Activated T-cell treated with anti-CD3 and anti-CD28 coated beads, Interleukin-2, amount 50 U/mL, for 24 hours (primary cell): ENCODE measurements at regions not wholly inside any gene's neighbourhood (a gene's known extent, or its start where the extent isn't known, plus 50 kb on each side); places are given as distances from the start of the nearest gene placed in this dataset.

Experiments
- DNase-seq: peaks from one replicate; pipeline ENCODE4 v3.0.0-alpha.2; 2020
- H3K27ac Mint-ChIP-seq: 2 replicates; pipeline ENCODE4 v1.8.0; 2020; ENCODE audit warnings: mild to moderate bottlenecking, mixed read lengths
- H3K27me3 Mint-ChIP-seq: 2 replicates; pipeline ENCODE4 v1.8.0; 2020; ENCODE audit warnings: mixed read lengths
- H3K36me3 Mint-ChIP-seq: 2 replicates; pipeline ENCODE4 v1.8.0; 2020; ENCODE audit warnings: low read depth, mixed read lengths
- H3K4me1 Mint-ChIP-seq: 2 replicates; pipeline ENCODE4 v1.8.0; 2020; ENCODE audit warnings: low read depth, mixed read lengths
- H3K4me3 Mint-ChIP-seq: 2 replicates; pipeline ENCODE4 v1.8.0; 2020; ENCODE audit warnings: mild to moderate bottlenecking, moderate library complexity, mixed read lengths
- H3K9me3 Mint-ChIP-seq: 2 replicates; pipeline ENCODE4 v1.8.0; 2020; ENCODE audit warnings: mixed read lengths

- H3K4me1 Mint-ChIP-seq, result no peaks in the 10 kb centered on the region
- H3K36me3 Mint-ChIP-seq, result no peaks in the 10 kb centered on the region
- peaks cover 9% of the 10 kb centered on the region for H3K27me3 Mint-ChIP-seq
- H3K4me3 Mint-ChIP-seq, result no peak overlapping the region
- peaks cover 17% of the 10 kb centered on the region for H3K9me3 Mint-ChIP-seq
- no peak for DNase-seq
- H3K27ac Mint-ChIP-seq, result no peak overlapping the region
Observed at GRCh38 chr10:21199501-21199900, 302.4 kb upstream of the NEBL start.

GRCh38 chr10:21197838-21198237 lies 300.7 kb upstream of the NEBL start:
- no peak overlapping the region for H3K27ac Mint-ChIP-seq
- H3K4me3 Mint-ChIP-seq, result no peak overlapping the region
- no peak for DNase-seq
- no peaks in the 10 kb centered on the region for H3K27me3 Mint-ChIP-seq
- no peaks in the 10 kb centered on the region for H3K36me3 Mint-ChIP-seq
- no peaks in the 10 kb centered on the region for H3K4me1 Mint-ChIP-seq
- H3K9me3 Mint-ChIP-seq, result peaks cover 17% of the 10 kb centered on the region

GRCh38 chr10:21196822-21197395 lies 299.8 kb upstream of the NEBL start:
- DNase-seq, result no peak
- H3K36me3 Mint-ChIP-seq, result no peaks in the 10 kb centered on the region
- H3K27me3 Mint-ChIP-seq, result no peaks in the 10 kb centered on the region
- H3K27ac Mint-ChIP-seq, result no peak overlapping the region
- no peak overlapping the region for H3K4me3 Mint-ChIP-seq
- no peaks in the 10 kb centered on the region for H3K4me1 Mint-ChIP-seq
- peaks cover 17% of the 10 kb centered on the region for H3K9me3 Mint-ChIP-seq

GRCh38 chr10:21195252-21195651 lies 298.1 kb upstream of the NEBL start:
- Mint-ChIP-seq H3K27ac (no peak overlapping the region), H3K9me3 (peaks cover 17% of the 10 kb centered on the region), H3K27me3 (no peaks in the 10 kb centered on the region), H3K36me3 (no peaks in the 10 kb centered on the region), H3K4me3 (no peak overlapping the region), H3K4me1 (no peaks in the 10 kb centered on the region)
- no peak for DNase-seq

GRCh38 chr10:21194510-21194993 lies 297.4 kb upstream of the NEBL start:
- H3K4me3 Mint-ChIP-seq, result no peak overlapping the region
- no peak for DNase-seq
- H3K27me3 Mint-ChIP-seq, result no peaks in the 10 kb centered on the region
- no peaks in the 10 kb centered on the region for H3K36me3 Mint-ChIP-seq
- H3K9me3 Mint-ChIP-seq, result peaks cover 17% of the 10 kb centered on the region
- no peak overlapping the region for H3K27ac Mint-ChIP-seq
- H3K4me1 Mint-ChIP-seq, result no peaks in the 10 kb centered on the region

- Mint-ChIP-seq H3K36me3 (no peaks in the 10 kb centered on the region), H3K4me3 (no peak overlapping the region), H3K27ac (no peak overlapping the region), H3K9me3 (peaks cover 14% of the 10 kb centered on the region), H3K27me3 (peaks cover 4% of the 10 kb centered on the region), H3K4me1 (no peaks in the 10 kb centered on the region)
- no peak for DNase-seq
Observed at GRCh38 chr10:21193196-21193595, 296.1 kb upstream of the NEBL start.

GRCh38 chr10:21191512-21191911 lies 294.4 kb upstream of the NEBL start:
- peaks cover 4% of the 10 kb centered on the region for H3K27me3 Mint-ChIP-seq

GRCh38 chr10:21184984-21185383 lies 287.9 kb upstream of the NEBL start:
- no peaks in the 10 kb centered on the region for H3K9me3 Mint-ChIP-seq
- H3K27me3 Mint-ChIP-seq, result peaks cover 4% of the 10 kb centered on the region
- H3K4me3 Mint-ChIP-seq, result no peak overlapping the region
- no peak overlapping the region for H3K27ac Mint-ChIP-seq
- no peak for DNase-seq
- H3K4me1 Mint-ChIP-seq, result no peaks in the 10 kb centered on the region
- H3K36me3 Mint-ChIP-seq, result no peaks in the 10 kb centered on the region

More at GRCh38 chr10:21191512-21191911, 294.4 kb upstream of the NEBL start:
- Mint-ChIP-seq H3K27ac (no peak overlapping the region), H3K36me3 (no peaks in the 10 kb centered on the region), H3K4me1 (no peaks in the 10 kb centered on the region), H3K4me3 (no peak overlapping the region), H3K9me3 (peaks cover under 1% of the 10 kb centered on the region)
- no peak for DNase-seq

- H3K27ac Mint-ChIP-seq, result no peak overlapping the region
- no peak for DNase-seq
Observed at GRCh38 chr10:21184216-21184615, 287.1 kb upstream of the NEBL start.

GRCh38 chr10:21183025-21183424 lies 285.9 kb upstream of the NEBL start:
- DNase-seq, result no peak
- no peaks in the 10 kb centered on the region for H3K36me3 Mint-ChIP-seq
- H3K4me1 Mint-ChIP-seq, result no peaks in the 10 kb centered on the region
- H3K9me3 Mint-ChIP-seq, result no peaks in the 10 kb centered on the region
- H3K27ac Mint-ChIP-seq, result no peak overlapping the region
- no peak overlapping the region for H3K4me3 Mint-ChIP-seq
- no peaks in the 10 kb centered on the region for H3K27me3 Mint-ChIP-seq

More at GRCh38 chr10:21184216-21184615, 287.1 kb upstream of the NEBL start:
- Mint-ChIP-seq H3K4me1 (no peaks in the 10 kb centered on the region), H3K9me3 (no peaks in the 10 kb centered on the region), H3K4me3 (no peak overlapping the region), H3K36me3 (no peaks in the 10 kb centered on the region), H3K27me3 (peaks cover 4% of the 10 kb centered on the region)

GRCh38 chr10:21181451-21181850 lies 284.3 kb upstream of the NEBL start:
- DNase-seq, result no peak
- H3K4me3 Mint-ChIP-seq, result no peak overlapping the region

GRCh38 chr10:21180604-21181003 lies 283.5 kb upstream of the NEBL start:
- H3K4me1 Mint-ChIP-seq, result no peaks in the 10 kb centered on the region
- H3K9me3 Mint-ChIP-seq, result no peaks in the 10 kb centered on the region
- no peak overlapping the region for H3K4me3 Mint-ChIP-seq
- DNase-seq, result no peak
- no peaks in the 10 kb centered on the region for H3K36me3 Mint-ChIP-seq
- H3K27ac Mint-ChIP-seq, result no peak overlapping the region
- H3K27me3 Mint-ChIP-seq, result peaks cover 21% of the 10 kb centered on the region

More at GRCh38 chr10:21181451-21181850, 284.3 kb upstream of the NEBL start:
- Mint-ChIP-seq H3K27ac (no peak overlapping the region), H3K27me3 (peaks cover 13% of the 10 kb centered on the region), H3K4me1 (no peaks in the 10 kb centered on the region), H3K36me3 (no peaks in the 10 kb centered on the region), H3K9me3 (no peaks in the 10 kb centered on the region)

GRCh38 chr10:21176934-21177480 lies 279.9 kb upstream of the NEBL start:
- Mint-ChIP-seq H3K27me3 (peaks cover 47% of the 10 kb centered on the region), H3K4me1 (peaks cover 9% of the 10 kb centered on the region), H3K4me3 (no peak overlapping the region), H3K27ac (no peak overlapping the region), H3K36me3 (no peaks in the 10 kb centered on the region), H3K9me3 (no peaks in the 10 kb centered on the region)
- DNase-seq, result no peak

GRCh38 chr10:21175797-21176196 lies 278.7 kb upstream of the NEBL start:
- no peak for DNase-seq
- Mint-ChIP-seq H3K27me3 (peaks cover 56% of the 10 kb centered on the region), H3K27ac (no peak overlapping the region), H3K36me3 (no peaks in the 10 kb centered on the region), H3K4me3 (no peak overlapping the region), H3K9me3 (no peaks in the 10 kb centered on the region), H3K4me1 (peaks cover 9% of the 10 kb centered on the region)

- no peak for DNase-seq
- Mint-ChIP-seq H3K27ac (no peak overlapping the region), H3K27me3 (peaks cover 63% of the 10 kb centered on the region)
Observed at GRCh38 chr10:21174715-21175495, 277.8 kb upstream of the NEBL start.

More at GRCh38 chr10:21174715-21175495, 277.8 kb upstream of the NEBL start:
- no peaks in the 10 kb centered on the region for H3K36me3 Mint-ChIP-seq
- peak overlapping the region; percentile 28 for H3K4me3 Mint-ChIP-seq
- H3K4me1 Mint-ChIP-seq, result peaks cover 9% of the 10 kb centered on the region
- no peaks in the 10 kb centered on the region for H3K9me3 Mint-ChIP-seq
